ENCODE measurements at regions not wholly inside any gene's neighbourhood (a gene's known extent, or its start where the extent isn't known, plus 50 kb on each side); places are given as distances from the start of the nearest gene placed in this dataset.

- no peaks in the 10 kb centered on the region for H3K9me3 Mint-ChIP-seq
- H3K27me3 Mint-ChIP-seq (ENCODE audit: low read depth): peaks cover 9% of the 10 kb centered on the region
- H3K4me1 Mint-ChIP-seq: no peaks in the 10 kb centered on the region
- H3K36me3 Mint-ChIP-seq (ENCODE audit: low read depth): no peaks in the 10 kb centered on the region
- no peak overlapping the region for H3K27ac Mint-ChIP-seq
- no peak for TF ChIP-seq CTCF (IDR thresholded peaks at IDR 0.05; ENCODE audit: unreplicated experiment in 3 of 3)
- no peak overlapping the region for H3K4me3 Mint-ChIP-seq
Measured at GRCh38 chr15:53246404-53246803, 456.3 kb upstream of the ONECUT1 start.

- peaks cover 17% of the 10 kb centered on the region for H3K27me3 Mint-ChIP-seq (ENCODE audit: low read depth)
- no peak overlapping the region for H3K4me3 Mint-ChIP-seq
- H3K36me3 Mint-ChIP-seq (ENCODE audit: low read depth): no peaks in the 10 kb centered on the region
- TF ChIP-seq CTCF (IDR thresholded peaks at IDR 0.05; ENCODE audit: unreplicated experiment in 3 of 3): no peak
- peaks cover 16% of the 10 kb centered on the region for H3K4me1 Mint-ChIP-seq
- no peak overlapping the region for H3K27ac Mint-ChIP-seq
- H3K9me3 Mint-ChIP-seq: no peaks in the 10 kb centered on the region
Measured at GRCh38 chr15:53233801-53234200, 443.7 kb upstream of the ONECUT1 start.

- Mint-ChIP-seq H3K27ac (no peak overlapping the region), H3K4me1 (peaks cover 9% of the 10 kb centered on the region), H3K27me3 (ENCODE audit: low read depth) (peaks cover 17% of the 10 kb centered on the region), H3K9me3 (no peaks in the 10 kb centered on the region), H3K36me3 (ENCODE audit: low read depth) (no peaks in the 10 kb centered on the region), H3K4me3 (no peak overlapping the region)
- TF ChIP-seq CTCF (IDR thresholded peaks at IDR 0.05; ENCODE audit: unreplicated experiment in 3 of 3): no peak
Measured at GRCh38 chr15:53230473-53230872, 440.3 kb upstream of the ONECUT1 start.

GRCh38 chr15:53226559-53226958, 436.4 kb upstream of the ONECUT1 start:
- no peak for TF ChIP-seq CTCF (IDR thresholded peaks at IDR 0.05; ENCODE audit: unreplicated experiment in 3 of 3)
- Mint-ChIP-seq H3K27ac (no peak overlapping the region), H3K4me1 (no peaks in the 10 kb centered on the region), H3K36me3 (ENCODE audit: low read depth) (no peaks in the 10 kb centered on the region), H3K27me3 (ENCODE audit: low read depth) (peaks cover 12% of the 10 kb centered on the region), H3K4me3 (no peak overlapping the region), H3K9me3 (no peaks in the 10 kb centered on the region)

- Mint-ChIP-seq H3K9me3 (no peaks in the 10 kb centered on the region), H3K4me3 (no peak overlapping the region), H3K27ac (no peak overlapping the region), H3K4me1 (no peaks in the 10 kb centered on the region), H3K27me3 (ENCODE audit: low read depth) (peaks cover 12% of the 10 kb centered on the region), H3K36me3 (ENCODE audit: low read depth) (no peaks in the 10 kb centered on the region)
- no peak for TF ChIP-seq CTCF (IDR thresholded peaks at IDR 0.05; ENCODE audit: unreplicated experiment in 3 of 3)
Measured at GRCh38 chr15:53225781-53226180, 435.6 kb upstream of the ONECUT1 start.

GRCh38 chr15:53224371-53224770, 434.2 kb upstream of the ONECUT1 start:
- Mint-ChIP-seq H3K4me1 (no peaks in the 10 kb centered on the region), H3K4me3 (no peak overlapping the region), H3K27ac (no peak overlapping the region), H3K36me3 (ENCODE audit: low read depth) (no peaks in the 10 kb centered on the region), H3K27me3 (ENCODE audit: low read depth) (peaks cover 12% of the 10 kb centered on the region), H3K9me3 (no peaks in the 10 kb centered on the region)
- TF ChIP-seq CTCF (IDR thresholded peaks at IDR 0.05; ENCODE audit: unreplicated experiment in 3 of 3): no peak

All from nephron (organoid).